Natural killer cell (primary cell): ENCODE measurements at regions not wholly inside any gene's neighbourhood (a gene's known extent, or its start where the extent isn't known, plus 50 kb on each side); places are given as distances from the start of the nearest gene placed in this dataset.

Experiments used
- ATAC-seq, 3 donors: fragments of 150-1000 bp in 2 of 3; fragments of 200-7000 bp in 1 of 3; cut with Tn5 transposase; 1 replicate in 1 of 3; 2 replicates in 2 of 3; pipeline ENCODE4 v1.10.0; 2021; ENCODE audit warnings: mild to moderate bottlenecking in 2 of 3, moderate library complexity in 2 of 3
- DNase-seq, 2 donors: peaks; one replicate each; pipeline versions ENCODE4 v3.0.0 to v3.0.0-alpha.2; 2013 to 2021; ENCODE audit warnings: mixed read lengths in 1 of 2
- H3K27ac ChIP-seq: one replicate; pipeline ENCODE4 v1.5.1; 2013; ENCODE audit warnings: mild to moderate bottlenecking, low read length
- H3K27me3 ChIP-seq: one replicate; pipeline ENCODE4 v1.6.1; 2013; ENCODE audit warnings: low read length; ENCODE audit not compliant: control insufficient read depth, insufficient read depth
- H3K36me3 ChIP-seq: one replicate; pipeline ENCODE4 v1.6.1; 2013; ENCODE audit warnings: low read length; ENCODE audit not compliant: control insufficient read depth, insufficient read depth
- H3K4me1 ChIP-seq: one replicate; pipeline ENCODE4 v1.6.1; 2013; ENCODE audit warnings: low read length; ENCODE audit not compliant: control insufficient read depth, insufficient read depth
- H3K4me3 ChIP-seq: one replicate; pipeline ENCODE4 v1.5.1; 2013; ENCODE audit warnings: low read length
- H3K9me3 ChIP-seq: one replicate; pipeline ENCODE4 v1.6.1; 2013; ENCODE audit warnings: low read length; ENCODE audit not compliant: control insufficient read depth, insufficient read depth
- H3K27ac Mint-ChIP-seq, 2 donors: one replicate each; pipeline ENCODE4 v1.8.0; 2022; ENCODE audit warnings: mild to moderate bottlenecking in 2 of 2, mixed read lengths in 2 of 2, moderate library complexity in 1 of 2
- H3K27me3 Mint-ChIP-seq, 2 donors: one replicate each; pipeline ENCODE4 v1.8.0; 2022; ENCODE audit warnings: low read depth in 2 of 2, mixed read lengths in 2 of 2
- H3K36me3 Mint-ChIP-seq: one replicate; pipeline ENCODE4 v1.8.0; 2022; ENCODE audit warnings: mixed read lengths
- H3K4me1 Mint-ChIP-seq, 2 donors: one replicate each; pipeline ENCODE4 v1.8.0; 2022; ENCODE audit warnings: mixed read lengths in 2 of 2
- H3K4me3 Mint-ChIP-seq: one replicate; pipeline ENCODE4 v1.8.0; 2022; ENCODE audit warnings: mild to moderate bottlenecking, moderate library complexity, mixed read lengths
- H3K9me3 Mint-ChIP-seq, 2 donors: one replicate each; pipeline ENCODE4 v1.8.0; 2022; ENCODE audit warnings: mixed read lengths in 2 of 2
- WGBS: methylation state at CpG from one replicate; pipeline ENCODE4 v1.1.7; 2013; ENCODE audit warnings: missing lambda C conversion rate; ENCODE audit not compliant: insufficient coverage; 5-methylcytosine and 5-hydroxymethylcytosine counted together
- intact Hi-C: fragments of 100-400 bp; cut with micrococcal nuclease; formaldehyde crosslinking; loops from one replicate; pipeline ENCODE4 v1.14.2; 2022
- TF ChIP-seq, protein P1 (sequence below): fragments of 200-600 bp; IDR thresholded peaks from one replicate; pipeline ENCODE4 v1.8.0; 2022; ENCODE audit warnings: antibody characterized with exemption

DNA sequence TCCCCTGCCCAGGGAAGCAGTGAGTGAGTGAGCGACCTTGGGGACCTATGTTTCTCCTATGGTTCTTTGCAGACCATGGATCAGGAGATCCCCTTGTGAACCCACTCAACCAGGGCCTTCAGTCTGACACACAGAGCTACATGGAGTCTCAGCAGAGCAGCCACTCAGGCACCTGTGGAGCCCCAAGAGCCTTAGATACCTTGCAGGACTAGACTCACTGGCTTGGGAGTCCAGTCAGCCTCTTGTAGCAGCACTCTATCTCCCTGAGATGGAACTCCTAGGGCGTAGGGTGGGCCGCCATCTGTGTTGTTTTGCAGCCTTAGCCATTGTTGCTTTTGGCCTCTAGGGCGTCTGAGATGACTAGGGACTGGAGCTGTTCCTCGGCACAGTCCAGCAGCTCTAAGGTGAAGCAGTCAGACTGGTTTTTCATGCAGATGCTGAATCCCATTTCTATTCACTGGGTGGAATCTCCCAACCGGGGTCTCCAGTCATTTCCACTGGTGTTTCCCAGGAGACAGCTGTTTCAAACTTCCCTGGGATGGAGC lies 284.6 kb upstream of the RPS23 start:
- peaks cover 10 to 22% of the 10 kb centered on the region in 2 donors for H3K27me3 Mint-ChIP-seq
- Histone ChIP-seq H3K27ac (no peak overlapping the region), H3K4me3 (no peak overlapping the region), H3K4me1 (no peaks in the 10 kb centered on the region), H3K36me3 (no peaks in the 10 kb centered on the region), H3K9me3 (peaks cover 4% of the 10 kb centered on the region), H3K27me3 (no peaks in the 10 kb centered on the region)
- H3K27ac Mint-ChIP-seq = no peak overlapping the region
- intact Hi-C loops = no loop called here
- ATAC-seq (no peak), DNase-seq (no peak)
- H3K36me3 Mint-ChIP-seq = peaks cover 5% of the 10 kb centered on the region
- H3K4me3 Mint-ChIP-seq = no peak overlapping the region
- H3K9me3 Mint-ChIP-seq = peaks cover 3 to 5% of the 10 kb centered on the region in 2 donors
- H3K4me1 Mint-ChIP-seq = no peaks in the 10 kb centered on the region
- WGBS = 97% methylated on average over 6 of the region's 6 CpGs
- TF ChIP-seq, protein P1, sequence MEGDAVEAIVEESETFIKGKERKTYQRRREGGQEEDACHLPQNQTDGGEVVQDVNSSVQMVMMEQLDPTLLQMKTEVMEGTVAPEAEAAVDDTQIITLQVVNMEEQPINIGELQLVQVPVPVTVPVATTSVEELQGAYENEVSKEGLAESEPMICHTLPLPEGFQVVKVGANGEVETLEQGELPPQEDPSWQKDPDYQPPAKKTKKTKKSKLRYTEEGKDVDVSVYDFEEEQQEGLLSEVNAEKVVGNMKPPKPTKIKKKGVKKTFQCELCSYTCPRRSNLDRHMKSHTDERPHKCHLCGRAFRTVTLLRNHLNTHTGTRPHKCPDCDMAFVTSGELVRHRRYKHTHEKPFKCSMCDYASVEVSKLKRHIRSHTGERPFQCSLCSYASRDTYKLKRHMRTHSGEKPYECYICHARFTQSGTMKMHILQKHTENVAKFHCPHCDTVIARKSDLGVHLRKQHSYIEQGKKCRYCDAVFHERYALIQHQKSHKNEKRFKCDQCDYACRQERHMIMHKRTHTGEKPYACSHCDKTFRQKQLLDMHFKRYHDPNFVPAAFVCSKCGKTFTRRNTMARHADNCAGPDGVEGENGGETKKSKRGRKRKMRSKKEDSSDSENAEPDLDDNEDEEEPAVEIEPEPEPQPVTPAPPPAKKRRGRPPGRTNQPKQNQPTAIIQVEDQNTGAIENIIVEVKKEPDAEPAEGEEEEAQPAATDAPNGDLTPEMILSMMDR = no peak

GRCh38 chr5:82561797-82562196 lies 283.6 kb upstream of the RPS23 start:
- Histone ChIP-seq H3K27ac (no peak overlapping the region), H3K27me3 (no peaks in the 10 kb centered on the region), H3K9me3 (peaks cover 4% of the 10 kb centered on the region), H3K36me3 (no peaks in the 10 kb centered on the region), H3K4me1 (no peaks in the 10 kb centered on the region), H3K4me3 (no peak overlapping the region)
- Mint-ChIP-seq H3K4me3 (no peak overlapping the region), H3K9me3 (peaks cover 3 to 4% of the 10 kb centered on the region in 2 donors), H3K27ac (no peak overlapping the region), H3K27me3 (peaks cover 11 to 23% of the 10 kb centered on the region in 2 donors), H3K4me1 (no peaks in the 10 kb centered on the region), H3K36me3 (peaks cover 9% of the 10 kb centered on the region)
- TF ChIP-seq, protein P1 = no peak
- no peak for ATAC-seq
- no peak for DNase-seq
- WGBS = 91% methylated on average over 2 of the region's 2 CpGs
- intact Hi-C loops = no loop called here

DNA sequence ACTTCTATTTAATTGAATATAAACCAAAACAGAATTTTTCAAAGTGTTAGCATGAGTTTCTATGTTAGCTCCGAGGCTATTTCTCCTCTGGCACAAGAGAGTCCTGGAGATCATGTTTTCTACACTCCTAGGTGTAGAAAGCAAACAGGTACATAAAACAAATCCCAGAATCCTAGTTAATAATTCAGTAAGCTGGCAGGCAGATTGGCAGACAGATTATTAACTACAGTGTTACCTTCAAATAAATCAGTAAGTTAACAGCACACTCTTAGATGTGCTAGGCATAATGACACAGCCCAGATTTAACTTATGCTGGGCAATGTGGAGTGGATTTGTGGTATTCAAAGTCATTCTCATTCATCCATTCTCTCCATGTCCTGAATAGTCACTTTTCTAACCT lies 282.8 kb upstream of the RPS23 start:
- Mint-ChIP-seq H3K4me1 (no peaks in the 10 kb centered on the region), H3K9me3 (peaks cover 3 to 4% of the 10 kb centered on the region in 2 donors), H3K4me3 (no peak overlapping the region), H3K27me3 (peaks cover 6 to 23% of the 10 kb centered on the region in 2 donors), H3K27ac (no peak overlapping the region), H3K36me3 (peaks cover 9% of the 10 kb centered on the region)
- ATAC-seq (no peak), DNase-seq (no peak)
- intact Hi-C loops = no loop called here
- 75% methylated on average over 1 of the region's 1 CpG for WGBS
- H3K27me3 ChIP-seq = no peaks in the 10 kb centered on the region
- no peaks in the 10 kb centered on the region for H3K36me3 ChIP-seq
- TF ChIP-seq, protein P1 = no peak
- no peaks in the 10 kb centered on the region for H3K4me1 ChIP-seq
- peaks cover 4% of the 10 kb centered on the region for H3K9me3 ChIP-seq
- no peak overlapping the region for H3K4me3 ChIP-seq
- H3K27ac ChIP-seq = no peak overlapping the region

DNA sequence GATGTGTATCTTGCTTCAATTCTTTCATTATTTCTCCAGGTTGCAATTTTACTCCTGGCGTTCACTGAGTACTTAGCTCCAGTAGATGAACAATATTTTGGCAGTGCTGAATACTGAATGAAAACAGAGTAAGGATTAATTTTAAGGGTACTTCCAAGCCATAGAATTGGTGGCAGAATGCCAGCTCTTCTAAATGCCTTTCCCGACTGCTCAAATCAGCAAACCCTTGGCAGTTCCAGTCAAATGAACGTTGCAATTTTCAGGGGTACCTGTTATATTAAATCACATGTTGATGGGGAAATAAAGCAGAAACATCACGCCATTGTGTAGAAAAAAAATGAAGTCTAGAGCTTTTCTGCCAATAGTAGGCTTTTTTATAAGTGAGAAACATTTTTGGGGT lies 282.4 kb upstream of the RPS23 start:
- H3K27ac ChIP-seq = no peak overlapping the region
- peaks cover 6 to 20% of the 10 kb centered on the region in 2 donors for H3K27me3 Mint-ChIP-seq
- intact Hi-C loops = no loop called here
- no peak overlapping the region for H3K4me3 Mint-ChIP-seq
- no peak overlapping the region for H3K27ac Mint-ChIP-seq
- ATAC-seq (no peak), DNase-seq (no peak)
- TF ChIP-seq, protein P1 = no peak
- H3K4me3 ChIP-seq = no peak overlapping the region
- H3K36me3 ChIP-seq = no peaks in the 10 kb centered on the region
- peaks cover 4% of the 10 kb centered on the region for H3K9me3 ChIP-seq
- H3K36me3 Mint-ChIP-seq = peaks cover 9% of the 10 kb centered on the region
- no peaks in the 10 kb centered on the region for H3K4me1 Mint-ChIP-seq
- 86% methylated on average over 4 of the region's 4 CpGs for WGBS
- H3K27me3 ChIP-seq = no peaks in the 10 kb centered on the region
- no peaks in the 10 kb centered on the region for H3K4me1 ChIP-seq
- peaks cover 3 to 4% of the 10 kb centered on the region in 2 donors for H3K9me3 Mint-ChIP-seq
